ENCODE measurements at regions not wholly inside any gene's neighbourhood (a gene's known extent, or its start where the extent isn't known, plus 50 kb on each side); places are given as distances from the start of the nearest gene placed in this dataset.

DNA sequence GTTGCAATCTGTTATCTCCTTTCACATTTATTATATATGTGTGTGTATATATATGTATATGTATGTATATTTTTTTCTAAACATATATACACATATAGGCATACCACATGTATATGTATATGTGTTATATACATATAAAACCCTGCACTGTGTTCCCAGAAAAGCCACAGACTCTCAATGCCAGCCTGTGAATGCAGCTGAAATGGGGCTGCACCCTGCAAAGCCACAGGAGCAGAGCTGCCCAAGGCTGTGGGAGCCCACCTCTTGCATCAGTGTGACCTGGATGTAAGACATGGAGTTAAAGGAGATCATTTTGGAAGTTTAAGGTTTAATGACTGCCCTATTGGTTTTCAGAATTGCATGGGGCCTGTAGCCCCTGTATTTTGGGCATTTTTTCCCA, 762.3 kb upstream of the ARPP21 start:
- H3K4me3 ChIP-seq (ENCODE audit: low read depth, low read length): no peak overlapping the region
- TF ChIP-seq, protein P1, sequence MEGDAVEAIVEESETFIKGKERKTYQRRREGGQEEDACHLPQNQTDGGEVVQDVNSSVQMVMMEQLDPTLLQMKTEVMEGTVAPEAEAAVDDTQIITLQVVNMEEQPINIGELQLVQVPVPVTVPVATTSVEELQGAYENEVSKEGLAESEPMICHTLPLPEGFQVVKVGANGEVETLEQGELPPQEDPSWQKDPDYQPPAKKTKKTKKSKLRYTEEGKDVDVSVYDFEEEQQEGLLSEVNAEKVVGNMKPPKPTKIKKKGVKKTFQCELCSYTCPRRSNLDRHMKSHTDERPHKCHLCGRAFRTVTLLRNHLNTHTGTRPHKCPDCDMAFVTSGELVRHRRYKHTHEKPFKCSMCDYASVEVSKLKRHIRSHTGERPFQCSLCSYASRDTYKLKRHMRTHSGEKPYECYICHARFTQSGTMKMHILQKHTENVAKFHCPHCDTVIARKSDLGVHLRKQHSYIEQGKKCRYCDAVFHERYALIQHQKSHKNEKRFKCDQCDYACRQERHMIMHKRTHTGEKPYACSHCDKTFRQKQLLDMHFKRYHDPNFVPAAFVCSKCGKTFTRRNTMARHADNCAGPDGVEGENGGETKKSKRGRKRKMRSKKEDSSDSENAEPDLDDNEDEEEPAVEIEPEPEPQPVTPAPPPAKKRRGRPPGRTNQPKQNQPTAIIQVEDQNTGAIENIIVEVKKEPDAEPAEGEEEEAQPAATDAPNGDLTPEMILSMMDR (IDR thresholded peaks at IDR 0.05; ENCODE audit: low read depth, low read length): no peak
- no peak for TF ChIP-seq POLR2A (IDR thresholded peaks at IDR 0.05; ENCODE audit: extremely low read depth, insufficient read length)

DNA sequence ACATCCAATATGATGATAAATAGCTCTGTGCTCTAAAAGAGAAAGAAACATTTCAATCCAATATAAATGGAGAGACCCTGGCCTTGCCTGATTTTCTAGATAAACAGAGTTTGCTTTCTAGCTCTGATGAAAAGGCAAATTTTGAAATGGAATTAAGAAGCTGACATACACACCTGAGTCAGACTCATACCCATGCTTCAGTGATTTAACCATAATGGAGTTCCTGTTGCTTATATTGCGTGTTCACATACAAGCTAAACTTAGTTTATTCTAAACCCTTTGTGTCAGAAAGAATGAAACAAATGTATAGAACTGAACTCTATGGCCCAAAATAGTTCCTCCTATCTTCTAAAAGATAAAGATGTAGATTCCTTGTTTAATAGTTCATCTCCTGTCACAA, 760.8 kb upstream of the ARPP21 start:
- TF ChIP-seq MYC (IDR thresholded peaks at IDR 0.05; ENCODE audit: low read depth, low read length): no peak
- TF ChIP-seq POLR2A (IDR thresholded peaks at IDR 0.05; ENCODE audit: extremely low read depth, insufficient read length): no peak
- TF ChIP-seq, protein P1 (IDR thresholded peaks at IDR 0.05; ENCODE audit: low read depth, low read length): no peak
- TF ChIP-seq, protein P2, sequence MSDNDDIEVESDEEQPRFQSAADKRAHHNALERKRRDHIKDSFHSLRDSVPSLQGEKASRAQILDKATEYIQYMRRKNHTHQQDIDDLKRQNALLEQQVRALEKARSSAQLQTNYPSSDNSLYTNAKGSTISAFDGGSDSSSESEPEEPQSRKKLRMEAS (IDR thresholded peaks at IDR 0.05; ENCODE audit: low read depth, low read length): no peak
- no peak for DNase-seq (ENCODE audit: low read depth)
- H3K4me3 ChIP-seq (ENCODE audit: low read depth, low read length): no peak overlapping the region

More for the DNA sequence above, 762.3 kb upstream of the ARPP21 start:
- DNase-seq (ENCODE audit: low read depth): no peak

DNA sequence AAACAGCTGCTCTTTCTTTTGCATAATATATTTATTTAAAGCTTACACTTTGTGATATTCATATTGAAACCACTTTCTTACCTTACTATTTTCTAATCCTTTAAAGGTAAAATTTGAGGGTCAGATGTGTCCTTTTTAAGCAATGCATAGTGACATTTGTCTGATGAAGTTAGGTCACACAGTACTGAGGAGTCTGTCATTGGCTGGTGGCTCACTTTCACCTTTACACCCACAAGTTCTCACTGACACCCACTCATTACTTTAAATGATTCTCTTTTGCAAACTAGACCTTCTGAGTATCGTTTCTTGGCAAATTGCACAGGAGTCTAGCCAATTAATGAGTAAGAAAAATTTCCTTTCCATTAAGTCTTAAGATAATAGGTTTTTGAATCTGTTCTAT, 758.3 kb upstream of the ARPP21 start:
- TF ChIP-seq, protein P2 (IDR thresholded peaks at IDR 0.05; ENCODE audit: low read depth, low read length): no peak
- TF ChIP-seq, protein P1 (IDR thresholded peaks at IDR 0.05; ENCODE audit: low read depth, low read length): no peak
- TF ChIP-seq MYC (IDR thresholded peaks at IDR 0.05; ENCODE audit: low read depth, low read length): no peak
- no peak for TF ChIP-seq POLR2A (IDR thresholded peaks at IDR 0.05; ENCODE audit: extremely low read depth, insufficient read length)
- DNase-seq (ENCODE audit: low read depth): no peak

DNA sequence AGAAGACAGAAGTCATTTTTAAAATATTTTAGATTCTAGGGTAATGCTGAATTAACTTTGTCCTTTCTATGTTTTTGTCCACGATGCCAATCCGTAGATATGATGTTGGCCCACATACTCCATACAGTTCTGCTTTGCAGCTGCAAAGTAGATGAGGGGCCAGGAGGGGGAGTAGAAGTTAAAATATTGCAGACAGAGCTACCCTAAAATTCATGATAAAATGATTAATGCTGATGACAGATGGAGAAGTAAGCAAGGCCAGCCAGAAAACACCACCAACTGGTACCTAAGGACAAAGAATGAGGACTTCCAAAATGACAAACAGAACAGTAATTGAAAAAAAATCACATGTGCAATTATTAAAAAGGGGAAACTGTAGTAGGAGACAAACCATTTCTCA, 756.6 kb upstream of the ARPP21 start:
- TF ChIP-seq, protein P1 (IDR thresholded peaks at IDR 0.05; ENCODE audit: low read depth, low read length): peak; percentile 24
- no peak for TF ChIP-seq MYC (IDR thresholded peaks at IDR 0.05; ENCODE audit: low read depth, low read length)
- TF ChIP-seq, protein P2 (IDR thresholded peaks at IDR 0.05; ENCODE audit: low read depth, low read length): no peak
- DNase-seq (ENCODE audit: low read depth): peak; percentile 21

More for the DNA sequence above, 758.3 kb upstream of the ARPP21 start:
- no peak overlapping the region for H3K4me3 ChIP-seq (ENCODE audit: low read depth, low read length)

DNA sequence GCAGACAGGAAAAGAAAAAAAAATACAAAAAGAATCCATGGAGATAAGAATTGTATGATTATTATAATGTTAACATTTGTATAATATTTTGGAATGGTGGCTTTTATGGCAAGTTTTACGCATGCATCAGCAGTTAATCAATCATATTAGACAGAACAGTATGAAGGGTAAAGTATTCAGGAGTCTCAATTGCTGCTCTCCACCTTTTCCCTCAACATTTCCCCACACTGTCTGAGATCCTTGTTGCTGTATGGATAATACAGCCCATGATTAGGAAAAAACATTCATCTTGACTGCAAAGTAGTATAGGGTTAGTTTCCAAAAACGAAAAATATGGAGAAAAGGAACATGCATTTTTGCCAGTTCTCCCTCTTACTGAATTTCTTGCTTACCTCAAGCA, 755.3 kb upstream of the ARPP21 start:
- no peak for DNase-seq (ENCODE audit: low read depth)
- TF ChIP-seq, protein P1 (IDR thresholded peaks at IDR 0.05; ENCODE audit: low read depth, low read length): no peak
- TF ChIP-seq, protein P2 (IDR thresholded peaks at IDR 0.05; ENCODE audit: low read depth, low read length): no peak
- TF ChIP-seq POLR2A (IDR thresholded peaks at IDR 0.05; ENCODE audit: extremely low read depth, insufficient read length) (no peak), MYC (IDR thresholded peaks at IDR 0.05; ENCODE audit: low read depth, low read length) (no peak)
- no peak overlapping the region for H3K4me3 ChIP-seq (ENCODE audit: low read depth, low read length)

More for the DNA sequence above, 756.6 kb upstream of the ARPP21 start:
- H3K4me3 ChIP-seq (ENCODE audit: low read depth, low read length): no peak overlapping the region

DNA sequence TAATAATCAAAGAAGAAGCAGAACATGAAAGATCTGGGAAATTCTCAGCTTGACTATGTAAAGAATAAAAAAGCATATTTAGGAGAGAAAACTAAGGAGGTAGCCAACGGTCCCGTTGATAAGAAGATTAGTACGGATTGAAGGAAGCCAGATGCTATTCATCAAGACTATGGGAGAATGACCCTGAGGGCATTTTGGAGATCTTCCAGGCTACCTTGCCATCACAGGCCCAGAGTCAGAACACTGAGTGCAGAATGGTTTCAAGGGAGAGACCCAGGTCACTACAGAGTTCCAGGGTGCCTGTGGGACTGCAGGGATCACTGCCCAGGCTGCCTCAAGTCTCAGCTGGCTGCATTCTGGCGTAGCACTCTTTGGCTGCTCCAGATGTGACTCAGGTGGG, 752.9 kb upstream of the ARPP21 start:
- DNase-seq (ENCODE audit: low read depth): no peak
- H3K4me3 ChIP-seq (ENCODE audit: low read depth, low read length): no peak overlapping the region
- TF ChIP-seq, protein P1 (IDR thresholded peaks at IDR 0.05; ENCODE audit: low read depth, low read length): no peak
- TF ChIP-seq, protein P2 (IDR thresholded peaks at IDR 0.05; ENCODE audit: low read depth, low read length): no peak
- TF ChIP-seq MYC (IDR thresholded peaks at IDR 0.05; ENCODE audit: low read depth, low read length): no peak
- TF ChIP-seq POLR2A (IDR thresholded peaks at IDR 0.05; ENCODE audit: extremely low read depth, insufficient read length): no peak
